Body of pancreas (tissue), 4 donors: ENCODE measurements at regions not wholly inside any gene's neighbourhood (a gene's known extent, or its start where the extent isn't known, plus 50 kb on each side); places are given as distances from the start of the nearest gene placed in this dataset.

Experiments
- ATAC-seq: fragments of 150-250 bp; one replicate; pipeline ENCODE4 v1.9.1; 2016
- DNase-seq, 4 donors: peaks; one replicate each; pipeline ENCODE4 v3.0.0-alpha.2; 2019
- H3K27ac ChIP-seq, 4 donors: fragments of 200-600 bp; sonication (generic); 1 replicate in 3 of 4; 2 replicates in 1 of 4; pipeline versions ENCODE4 v1.5.1 to v1.6.1; 2016 to 2019; ENCODE audit warnings: mild to moderate bottlenecking in 1 of 4, mixed read lengths in 1 of 4, moderate library complexity in 1 of 4
- H3K27me3 ChIP-seq, 2 donors: fragments of 200-600 bp; sonication (generic); one replicate each; pipeline ENCODE4 v1.6.0; 2016; ENCODE audit warnings: mild to moderate bottlenecking in 1 of 2
- H3K36me3 ChIP-seq, 2 donors: fragments of 200-600 bp; sonication (generic); replicated peaks in 1 of 2; 2 replicates each; pipeline ENCODE4 v1.5.1; 2016; ENCODE audit warnings: low read depth in 2 of 2; ENCODE audit not compliant: insufficient read depth in 1 of 2
- H3K4me1 ChIP-seq: fragments of 200-600 bp; sonication (generic); one replicate; pipeline ENCODE4 v1.6.0; 2016
- H3K4me3 ChIP-seq, 2 donors: fragments of 200-600 bp; sonication (generic); 1 replicate in 1 of 2; 2 replicates in 1 of 2; pipeline ENCODE4 v1.5.1; 2016 to 2019
- H3K9me3 ChIP-seq, 3 donors: fragments of 200-600 bp; sonication (generic); 1 replicate in 2 of 3; 2 replicates in 1 of 3; pipeline ENCODE4 v1.5.1; 2016
- POLR2A ChIP-seq, 3 donors: fragments of 450-650 bp; IDR thresholded peaks; one replicate each; pipeline ENCODE4 v1.6.1; 2016; ENCODE audit warnings: antibody characterized with exemption in 3 of 3, mild to moderate bottlenecking in 2 of 3
- WGBS, 2 donors: methylation state at CpG; one replicate each; pipeline ENCODE4 v1.1.5; 2017; 5-methylcytosine and 5-hydroxymethylcytosine counted together
- intact Hi-C: fragments of 100-400 bp; cut with DNase I; formaldehyde crosslinking; loops from one replicate; pipeline ENCODE4 v1.15.1; 2023
- TF ChIP-seq, protein P1 (sequence below), 7 experiments: fragments of 450-650 bp in 4 of 7; fragments of 200-600 bp in 3 of 7; sonication (generic) in 3 of 7; IDR thresholded peaks; one replicate each; pipeline ENCODE4 v1.5.1; 2016 to 2019; ENCODE audit warnings: antibody characterized with exemption in 7 of 7

DNA sequence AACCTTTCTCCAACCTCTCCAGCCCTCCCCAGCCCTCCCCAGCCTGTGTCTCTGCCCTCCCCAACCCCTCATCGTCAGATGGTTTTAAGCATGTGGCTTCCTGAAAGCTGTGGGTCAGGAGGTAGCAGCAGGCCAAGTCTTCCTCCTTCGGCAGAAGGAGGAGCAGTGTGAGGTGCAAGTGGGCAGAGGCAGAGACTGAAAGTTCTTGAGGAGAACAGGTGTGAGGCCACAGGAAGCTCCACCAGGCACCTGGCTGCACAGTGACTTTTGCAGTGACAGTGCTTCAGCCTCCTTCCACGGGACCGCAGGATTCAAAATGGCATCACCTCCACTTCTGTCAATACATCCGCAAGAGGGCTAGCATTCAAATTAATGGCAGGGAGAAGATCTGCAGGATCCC is 203.9 kb upstream of the LEF1 start:
- no peak for DNase-seq

DNA sequence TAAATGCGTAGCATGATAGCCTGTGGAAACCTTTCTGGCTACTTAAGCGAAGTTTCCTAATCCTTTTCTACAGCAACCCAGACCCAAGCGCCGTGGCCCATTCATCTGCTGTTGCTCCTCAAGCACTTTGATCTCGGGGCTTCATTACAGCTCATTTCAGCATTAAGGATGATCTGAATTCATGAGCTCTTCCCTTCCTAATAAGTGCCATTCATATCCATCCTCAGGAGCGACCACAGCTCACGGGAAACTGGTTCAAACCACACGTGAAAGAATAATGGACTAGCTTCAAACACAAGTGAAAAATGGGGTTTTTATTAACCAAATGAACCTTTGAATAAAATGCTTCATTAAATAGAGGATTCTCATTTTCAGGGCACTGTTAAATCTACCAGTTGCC is 202.6 kb upstream of the LEF1 start:
- 59 to 62% methylated on average over 8 of the region's 8 CpGs for WGBS, 2 donors
- intact Hi-C loops, result no loop called here
- Histone ChIP-seq H3K27ac (no peak overlapping the region), H3K4me3 (no peak overlapping the region), H3K27me3 (no peaks in the 10 kb centered on the region), H3K36me3 (no peaks in the 10 kb centered on the region), H3K4me1 (no peaks in the 10 kb centered on the region), H3K9me3 (no peaks in the 10 kb centered on the region)
- ATAC-seq (no peak), DNase-seq (no peak)
- no peak for TF ChIP-seq POLR2A (IDR thresholded peaks at IDR 0.05)
- TF ChIP-seq, protein P1, sequence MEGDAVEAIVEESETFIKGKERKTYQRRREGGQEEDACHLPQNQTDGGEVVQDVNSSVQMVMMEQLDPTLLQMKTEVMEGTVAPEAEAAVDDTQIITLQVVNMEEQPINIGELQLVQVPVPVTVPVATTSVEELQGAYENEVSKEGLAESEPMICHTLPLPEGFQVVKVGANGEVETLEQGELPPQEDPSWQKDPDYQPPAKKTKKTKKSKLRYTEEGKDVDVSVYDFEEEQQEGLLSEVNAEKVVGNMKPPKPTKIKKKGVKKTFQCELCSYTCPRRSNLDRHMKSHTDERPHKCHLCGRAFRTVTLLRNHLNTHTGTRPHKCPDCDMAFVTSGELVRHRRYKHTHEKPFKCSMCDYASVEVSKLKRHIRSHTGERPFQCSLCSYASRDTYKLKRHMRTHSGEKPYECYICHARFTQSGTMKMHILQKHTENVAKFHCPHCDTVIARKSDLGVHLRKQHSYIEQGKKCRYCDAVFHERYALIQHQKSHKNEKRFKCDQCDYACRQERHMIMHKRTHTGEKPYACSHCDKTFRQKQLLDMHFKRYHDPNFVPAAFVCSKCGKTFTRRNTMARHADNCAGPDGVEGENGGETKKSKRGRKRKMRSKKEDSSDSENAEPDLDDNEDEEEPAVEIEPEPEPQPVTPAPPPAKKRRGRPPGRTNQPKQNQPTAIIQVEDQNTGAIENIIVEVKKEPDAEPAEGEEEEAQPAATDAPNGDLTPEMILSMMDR (IDR thresholded peaks at IDR 0.05), result no peak

More for the DNA sequence above, 203.9 kb upstream of the LEF1 start:
- H3K4me3 ChIP-seq, result no peak overlapping the region
- H3K4me1 ChIP-seq, result no peaks in the 10 kb centered on the region
- TF ChIP-seq, protein P1 (IDR thresholded peaks at IDR 0.05), result no peak
- TF ChIP-seq POLR2A (IDR thresholded peaks at IDR 0.05), result no peak
- H3K36me3 ChIP-seq, result no peaks in the 10 kb centered on the region
- H3K27ac ChIP-seq, result no peak overlapping the region
- no peak for ATAC-seq
- intact Hi-C loops, result no loop called here
- no peaks in the 10 kb centered on the region for H3K27me3 ChIP-seq
- WGBS, 2 donors, result 65 to 72% methylated on average over 5 of the region's 5 CpGs
- H3K9me3 ChIP-seq, result no peaks in the 10 kb centered on the region

DNA sequence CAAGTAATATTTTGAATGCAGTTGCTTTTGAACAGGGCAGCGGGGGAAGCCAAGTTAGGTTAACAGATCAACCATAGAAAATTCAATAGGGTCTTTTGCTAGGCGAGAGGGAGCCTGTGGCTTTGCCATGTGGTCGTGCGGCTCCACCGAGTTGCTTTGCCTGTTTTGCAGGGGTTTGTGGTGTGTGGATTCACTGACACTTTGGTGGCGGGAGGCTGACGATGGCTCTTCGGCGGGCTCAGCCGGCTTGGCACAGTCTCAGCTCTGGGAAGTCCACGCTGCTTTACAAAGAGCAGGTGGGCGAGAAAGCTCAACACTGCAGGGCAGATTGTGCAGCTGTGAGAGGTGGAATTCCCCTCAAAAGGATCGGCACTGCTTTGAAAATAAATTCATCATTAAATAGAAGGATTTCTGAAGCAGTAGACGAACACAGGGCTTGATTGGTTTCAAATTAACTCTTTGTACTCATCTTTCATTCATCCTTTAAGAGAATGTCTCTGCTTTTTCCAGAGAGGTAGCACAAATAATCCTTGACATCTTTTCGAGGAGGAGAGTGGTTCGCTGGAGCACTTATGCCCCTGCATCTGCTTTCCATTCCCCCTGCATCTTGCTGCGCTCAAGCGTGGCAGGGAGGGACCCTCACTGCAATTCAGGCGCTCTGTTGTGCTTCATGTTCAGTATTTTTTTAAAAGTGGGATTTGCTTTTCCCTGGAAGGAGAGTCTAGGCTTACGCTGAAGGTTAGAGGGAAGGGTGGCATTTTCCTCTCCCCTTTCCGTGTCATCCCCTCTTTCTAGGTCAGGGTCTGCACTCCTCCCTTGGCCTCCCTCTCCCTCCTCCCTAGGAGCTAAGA is 201.8 kb upstream of the LEF1 start:
- Histone ChIP-seq H3K27ac (no peak overlapping the region), H3K4me1 (no peaks in the 10 kb centered on the region), H3K36me3 (no peaks in the 10 kb centered on the region), H3K27me3 (no peaks in the 10 kb centered on the region), H3K4me3 (no peak overlapping the region), H3K9me3 (no peaks in the 10 kb centered on the region)
- DNase-seq, result no peak
- 48 to 49% methylated on average over 20 to 21 of the region's 21 CpGs for WGBS, 2 donors
- TF ChIP-seq, protein P1 (IDR thresholded peaks at IDR 0.05), result no peak
- intact Hi-C loops, result no loop called here
- ATAC-seq, result no peak

DNA sequence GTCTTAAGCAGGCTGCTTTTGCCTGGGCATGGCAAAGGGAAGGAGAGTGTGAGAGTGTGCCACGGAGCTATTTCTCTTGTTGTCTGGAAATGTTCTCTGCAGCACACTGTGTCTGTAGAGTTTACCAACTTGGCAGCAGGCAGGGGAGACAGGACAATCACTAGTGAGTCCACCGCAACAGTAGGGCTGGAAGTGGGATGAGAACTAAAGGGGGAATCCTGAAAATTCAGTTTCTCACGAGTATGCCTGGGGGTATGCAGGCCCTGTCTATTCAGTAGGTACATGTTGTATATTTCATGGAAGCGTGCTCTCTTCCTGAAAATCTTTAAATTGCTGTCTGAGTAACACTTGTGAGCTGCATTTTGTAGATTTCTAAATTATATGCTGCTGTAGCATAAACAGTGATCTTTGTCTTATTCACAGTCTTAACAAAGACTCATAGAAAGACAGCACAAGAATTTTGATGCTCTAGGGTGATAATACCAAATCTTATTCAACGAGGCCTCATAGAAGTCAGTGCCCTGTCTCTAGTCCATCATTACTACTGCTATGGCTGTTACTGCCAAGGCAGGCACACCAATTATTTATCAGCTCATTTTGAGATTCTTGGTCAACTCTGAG is 200.4 kb upstream of the LEF1 start:
- WGBS, 2 donors, result 50 to 69% methylated on average over 5 of the region's 5 CpGs
- Histone ChIP-seq H3K36me3 (no peaks in the 10 kb centered on the region), H3K4me1 (no peaks in the 10 kb centered on the region), H3K4me3 (no peak overlapping the region), H3K9me3 (no peaks in the 10 kb centered on the region), H3K27ac (no peak overlapping the region), H3K27me3 (no peaks in the 10 kb centered on the region)
- no peak for ATAC-seq
- DNase-seq, result no peak
- no peak for TF ChIP-seq POLR2A (IDR thresholded peaks at IDR 0.05)
- TF ChIP-seq, protein P1 (IDR thresholded peaks at IDR 0.05), result no peak
- intact Hi-C loops, result no loop called here
